Mesodermal cell (in vitro differentiated cells): ENCODE measurements at regions not wholly inside any gene's neighbourhood (a gene's known extent, or its start where the extent isn't known, plus 50 kb on each side); places are given as distances from the start of the nearest gene placed in this dataset.

Experiments used
- H3K27ac ChIP-seq: 2 replicates; pipeline ENCODE4 v1.7.0; 2013; ENCODE audit warnings: mild to moderate bottlenecking, low read depth, low read length, moderate library complexity; ENCODE audit not compliant: severe bottlenecking
- H3K36me3 ChIP-seq: 2 replicates; pipeline ENCODE4 v1.7.1; 2013; ENCODE audit warnings: mild to moderate bottlenecking, low read length, moderate library complexity; ENCODE audit not compliant: control insufficient read depth, insufficient read depth
- H3K4me1 ChIP-seq: one replicate; pipeline ENCODE4 v1.7.1; 2013; ENCODE audit warnings: mild to moderate bottlenecking, low read length; ENCODE audit not compliant: insufficient read depth, control insufficient read depth, poor library complexity, severe bottlenecking
- H3K4me3 ChIP-seq: 2 replicates; pipeline ENCODE4 v1.7.0; 2013; ENCODE audit warnings: low read length, control low read depth, mild to moderate bottlenecking; ENCODE audit not compliant: insufficient read depth, poor library complexity, severe bottlenecking; ENCODE audit errors: extremely low read depth
- H3K9me3 ChIP-seq: 2 replicates; pipeline ENCODE4 v1.7.1; 2013; ENCODE audit warnings: mild to moderate bottlenecking, low read length, moderate library complexity; ENCODE audit not compliant: control insufficient read depth
- WGBS, 2 experiments: methylation state at CpG; one replicate each; pipeline ENCODE4 v1.1.5; 2013; ENCODE audit warnings: missing lambda C conversion rate in 2 of 2; ENCODE audit not compliant: insufficient coverage in 2 of 2; 5-methylcytosine and 5-hydroxymethylcytosine counted together

DNA sequence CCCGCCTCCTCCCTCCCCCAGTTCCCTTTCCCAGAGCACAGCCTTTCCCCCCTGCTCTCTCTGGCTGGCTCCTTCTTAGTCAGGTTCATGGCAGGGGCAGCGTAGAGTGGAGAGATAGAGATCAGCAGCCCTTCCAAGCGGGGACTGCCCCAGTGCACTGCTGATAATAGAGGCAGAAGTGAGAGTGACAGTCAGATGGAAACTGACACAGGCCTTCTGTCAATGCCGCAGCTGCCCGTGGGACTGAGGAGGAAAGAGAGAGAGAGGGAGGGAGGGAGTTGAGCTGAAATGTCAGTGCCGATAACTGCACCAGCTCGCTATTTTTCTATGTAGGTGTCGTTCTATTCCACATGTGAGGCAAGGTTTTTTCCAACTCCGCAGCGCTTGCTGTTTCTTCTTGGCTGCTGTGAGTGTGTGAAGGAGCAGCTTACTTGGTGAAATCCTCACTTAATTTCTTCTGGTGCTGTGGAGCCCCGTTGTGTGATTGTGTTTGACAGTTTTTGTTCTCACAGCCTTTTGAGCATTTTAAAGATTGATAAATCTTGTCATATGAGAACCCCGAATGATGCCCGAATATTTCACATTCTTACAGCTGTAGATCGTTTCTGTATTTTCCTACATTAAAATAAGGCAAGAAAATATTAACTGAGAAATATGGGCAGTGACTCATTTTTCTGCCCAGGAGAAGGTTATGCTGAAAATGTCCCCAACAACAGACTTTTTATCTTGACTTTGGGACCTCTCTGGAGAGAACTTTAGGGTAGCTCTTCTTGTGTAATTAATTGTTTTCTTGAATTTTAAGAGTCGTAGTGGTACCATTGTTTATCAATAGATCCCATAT lies 386.4 kb upstream of the MMS22L start:
- Histone ChIP-seq H3K4me1 (peaks cover 10% of the 10 kb centered on the region), H3K27ac (peak overlapping the region; percentile 48), H3K9me3 (no peaks in the 10 kb centered on the region), H3K36me3 (no peaks in the 10 kb centered on the region), H3K4me3 (no peak overlapping the region)
- 46 to 53% methylated on average over 6 to 8 of the region's 15 CpGs for WGBS, 2 experiments

- H3K36me3 ChIP-seq = no peaks in the 10 kb centered on the region
- H3K4me1 ChIP-seq = peaks cover 10% of the 10 kb centered on the region
- H3K9me3 ChIP-seq = no peaks in the 10 kb centered on the region
- no peak overlapping the region for H3K27ac ChIP-seq
- H3K4me3 ChIP-seq = no peak overlapping the region
- WGBS, 2 experiments = 93 to 100% methylated on average over 2 to 3 of the region's 3 CpGs
These were observed 391.8 kb upstream of the MMS22L start for GRCh38 chr6:97674802-97675201.

GRCh38 chr6:97677626-97678025 lies 394.6 kb upstream of the MMS22L start:
- WGBS, 2 experiments = 67 to 100% methylated on average over 1 of the region's 2 CpGs
- no peaks in the 10 kb centered on the region for H3K36me3 ChIP-seq

DNA sequence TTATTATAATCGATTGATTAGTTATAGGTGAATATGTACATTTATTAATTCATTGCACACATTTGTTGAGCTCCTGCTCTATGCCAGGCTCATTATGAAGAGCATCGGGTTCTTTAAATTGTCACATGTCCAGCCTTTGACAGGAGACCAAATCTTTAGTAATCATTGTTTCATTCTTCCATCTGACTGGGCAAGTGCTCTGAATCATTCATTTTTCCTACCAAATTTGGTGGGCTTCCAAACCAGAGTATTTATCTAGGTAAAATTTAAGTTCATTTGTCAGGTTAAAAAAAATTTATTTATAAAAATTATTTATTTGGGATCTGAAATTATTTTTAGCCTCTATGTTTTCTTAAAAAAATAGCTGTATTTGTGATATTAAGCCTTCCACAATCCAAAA lies 404.9 kb upstream of the MMS22L start:
- Histone ChIP-seq H3K27ac (no peak overlapping the region), H3K4me3 (no peak overlapping the region), H3K4me1 (peaks cover 3% of the 10 kb centered on the region), H3K9me3 (no peaks in the 10 kb centered on the region), H3K36me3 (no peaks in the 10 kb centered on the region)
- 83% methylated on average over 1 of the region's 2 CpGs; no CpG with 5 or more reads in 1 of the 2 experiments for WGBS, 2 experiments

More at GRCh38 chr6:97677626-97678025, 394.6 kb upstream of the MMS22L start:
- no peak overlapping the region for H3K4me3 ChIP-seq
- H3K9me3 ChIP-seq = no peaks in the 10 kb centered on the region
- no peaks in the 10 kb centered on the region for H3K4me1 ChIP-seq
- no peak overlapping the region for H3K27ac ChIP-seq

DNA sequence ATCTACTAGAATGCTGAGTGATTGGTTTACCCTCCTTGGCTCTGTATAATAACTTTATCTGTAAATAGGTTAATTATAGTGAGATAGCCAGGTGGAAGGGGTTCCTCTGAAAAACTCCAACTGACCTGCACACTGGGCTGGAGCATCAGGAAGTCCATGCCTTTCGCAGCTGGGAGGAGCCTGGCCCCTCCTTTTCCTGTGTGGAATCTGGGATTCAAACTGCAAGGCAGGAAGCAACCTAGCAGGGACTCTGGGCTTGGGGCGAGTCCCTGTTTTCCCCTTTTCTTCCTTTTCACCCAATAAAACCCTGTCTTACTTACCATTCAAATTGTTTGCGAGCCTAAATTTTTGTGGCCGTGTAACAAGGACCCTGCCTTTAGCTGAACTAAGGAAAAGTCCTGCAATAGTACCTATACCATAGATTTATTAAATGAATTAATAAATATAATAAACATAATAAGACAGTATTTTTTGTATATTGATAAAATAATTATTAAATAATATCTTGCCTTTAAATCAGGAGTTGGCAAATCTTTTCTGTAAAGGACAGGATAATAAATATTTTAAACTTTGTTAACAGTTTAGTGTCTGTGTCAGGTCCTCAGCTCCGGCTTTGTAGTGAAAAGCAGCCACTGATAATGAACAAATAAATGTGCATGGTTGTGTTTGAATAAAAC lies 406.2 kb upstream of the MMS22L start:
- no peak overlapping the region for H3K4me3 ChIP-seq
- WGBS, 2 experiments = 40 to 83% methylated on average over 1 of the region's 5 CpGs
- no peak overlapping the region for H3K27ac ChIP-seq
- H3K36me3 ChIP-seq = no peaks in the 10 kb centered on the region
- peaks cover 3% of the 10 kb centered on the region for H3K4me1 ChIP-seq
- no peaks in the 10 kb centered on the region for H3K9me3 ChIP-seq

DNA sequence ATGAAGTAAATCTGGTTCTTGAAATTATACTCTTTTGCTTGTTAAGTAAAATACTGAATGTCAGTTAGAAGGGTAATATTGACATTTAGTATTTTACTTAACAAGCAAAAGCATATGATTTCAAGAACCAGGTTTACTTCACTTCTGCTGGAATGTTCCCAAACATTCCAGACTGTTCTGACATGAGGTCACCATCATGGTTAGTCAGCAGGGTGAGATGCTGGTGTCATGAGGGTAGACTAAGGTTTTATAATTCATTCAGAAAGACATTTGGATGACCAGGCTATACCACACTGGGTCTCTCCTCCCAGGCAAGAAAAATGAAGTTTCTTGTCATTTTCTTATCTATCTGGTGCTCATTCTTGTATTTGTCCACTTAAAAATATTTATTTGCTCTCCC lies 414.4 kb upstream of the MMS22L start:
- Histone ChIP-seq H3K36me3 (no peaks in the 10 kb centered on the region), H3K9me3 (no peaks in the 10 kb centered on the region), H3K27ac (no peak overlapping the region), H3K4me1 (no peaks in the 10 kb centered on the region), H3K4me3 (no peak overlapping the region)

DNA sequence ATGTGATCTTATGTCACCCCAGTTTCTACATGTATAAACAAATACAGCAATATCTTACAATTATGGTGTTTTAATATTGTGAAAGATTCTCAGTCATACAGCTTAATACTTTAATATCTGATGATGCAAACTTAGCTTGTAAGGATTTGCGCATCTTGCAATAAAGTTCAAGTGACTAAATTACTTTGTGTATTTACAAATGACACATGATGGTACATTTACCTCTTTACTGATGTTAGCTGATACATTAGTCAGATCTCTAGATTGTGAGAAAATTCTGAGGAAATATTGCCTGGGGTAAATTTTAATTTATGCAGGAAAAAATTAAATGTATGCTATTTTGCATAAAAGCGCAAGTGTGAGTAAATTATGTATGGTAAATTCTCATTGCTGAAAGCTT lies 418.8 kb upstream of the MMS22L start:
- WGBS, 2 experiments = 88 to 100% methylated on average over 1 of the region's 2 CpGs
- Histone ChIP-seq H3K9me3 (no peaks in the 10 kb centered on the region), H3K36me3 (no peaks in the 10 kb centered on the region), H3K4me3 (no peak overlapping the region), H3K27ac (no peak overlapping the region), H3K4me1 (no peaks in the 10 kb centered on the region)

- H3K4me1 ChIP-seq = no peaks in the 10 kb centered on the region
- H3K36me3 ChIP-seq = no peaks in the 10 kb centered on the region
- H3K4me3 ChIP-seq = no peak overlapping the region
- no peaks in the 10 kb centered on the region for H3K9me3 ChIP-seq
- no peak overlapping the region for H3K27ac ChIP-seq
These were observed 419.2 kb upstream of the MMS22L start for GRCh38 chr6:97702248-97702647.

DNA sequence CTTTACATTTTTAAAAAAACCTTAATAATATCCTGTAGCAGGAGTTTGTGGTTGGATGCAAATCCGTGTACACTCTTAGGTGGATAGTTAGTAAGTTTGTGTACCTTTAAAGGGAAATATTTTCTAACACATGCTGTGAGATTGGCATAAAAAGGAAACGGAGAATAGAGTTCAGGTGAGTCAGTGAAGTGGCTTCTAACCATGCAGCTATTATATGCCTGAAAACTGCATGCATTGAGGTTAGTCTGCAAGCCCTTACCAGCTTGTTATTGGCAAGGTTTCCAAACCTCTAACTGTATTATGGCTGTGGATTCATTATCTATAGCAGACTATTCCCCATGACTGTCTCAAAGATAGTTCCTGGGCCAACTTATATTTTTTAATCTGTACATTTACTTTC lies 420.6 kb upstream of the MMS22L start:
- Histone ChIP-seq H3K9me3 (no peaks in the 10 kb centered on the region), H3K36me3 (no peaks in the 10 kb centered on the region), H3K4me3 (no peak overlapping the region), H3K4me1 (no peaks in the 10 kb centered on the region), H3K27ac (no peak overlapping the region)
- 80% methylated on average over 2 of the region's 2 CpGs; no CpG with 5 or more reads in 1 of the 2 experiments for WGBS, 2 experiments

GRCh38 chr6:97705568-97705967 lies 422.6 kb upstream of the MMS22L start:
- Histone ChIP-seq H3K36me3 (no peaks in the 10 kb centered on the region), H3K27ac (no peak overlapping the region), H3K4me1 (no peaks in the 10 kb centered on the region), H3K9me3 (no peaks in the 10 kb centered on the region), H3K4me3 (no peak overlapping the region)
- WGBS, 2 experiments = 33 to 40% methylated on average over 1 of the region's 2 CpGs

DNA sequence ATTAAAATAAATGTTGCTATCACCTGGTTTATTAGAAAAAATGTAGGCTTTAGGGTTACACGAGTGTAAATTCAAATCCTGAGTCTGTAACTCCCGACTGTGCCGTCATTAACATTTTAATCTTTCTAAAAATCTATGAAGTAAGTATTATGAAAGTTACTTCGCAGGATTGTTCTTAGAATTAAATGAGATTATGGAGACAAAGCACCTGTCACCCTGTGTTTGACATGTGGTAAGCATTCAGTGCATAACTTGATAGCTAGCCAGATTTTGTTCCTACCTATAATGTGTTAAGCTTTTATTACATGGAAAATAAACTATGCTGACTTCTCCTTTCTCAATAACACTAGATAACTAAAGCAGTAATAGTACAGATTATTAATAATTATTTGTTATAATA lies 429.7 kb upstream of the MMS22L start:
- no peaks in the 10 kb centered on the region for H3K4me1 ChIP-seq
- H3K9me3 ChIP-seq = no peaks in the 10 kb centered on the region
- H3K36me3 ChIP-seq = no peaks in the 10 kb centered on the region
- H3K4me3 ChIP-seq = no peak overlapping the region
- H3K27ac ChIP-seq = no peak overlapping the region
- no CpG with 5 or more reads among the region's 4 CpGs for WGBS, 2 experiments
